ENCODE measurements at regions not wholly inside any gene's neighbourhood (a gene's known extent, or its start where the extent isn't known, plus 50 kb on each side); places are given as distances from the start of the nearest gene placed in this dataset.

DNA sequence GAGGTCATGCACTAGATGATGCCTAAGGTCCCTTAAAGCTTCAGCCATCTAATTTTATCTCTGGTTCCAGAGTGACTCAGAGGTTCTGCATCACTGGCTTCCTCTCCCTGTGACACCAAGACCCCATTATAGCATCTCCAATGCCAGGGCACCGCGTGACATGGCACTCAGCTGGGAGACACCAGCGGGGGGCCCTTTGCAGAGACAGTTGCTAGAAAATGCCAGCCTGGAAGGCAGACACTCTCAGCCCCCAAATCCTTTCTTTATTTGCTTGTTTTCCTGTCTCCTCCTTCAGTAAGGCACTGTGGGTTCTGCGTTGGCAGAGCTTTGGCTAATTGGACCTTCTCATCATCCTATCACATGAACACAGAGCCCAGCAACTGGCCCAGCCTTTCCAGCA lies 123.5 kb upstream of the VRK1 start:
- TF ChIP-seq, protein P1, sequence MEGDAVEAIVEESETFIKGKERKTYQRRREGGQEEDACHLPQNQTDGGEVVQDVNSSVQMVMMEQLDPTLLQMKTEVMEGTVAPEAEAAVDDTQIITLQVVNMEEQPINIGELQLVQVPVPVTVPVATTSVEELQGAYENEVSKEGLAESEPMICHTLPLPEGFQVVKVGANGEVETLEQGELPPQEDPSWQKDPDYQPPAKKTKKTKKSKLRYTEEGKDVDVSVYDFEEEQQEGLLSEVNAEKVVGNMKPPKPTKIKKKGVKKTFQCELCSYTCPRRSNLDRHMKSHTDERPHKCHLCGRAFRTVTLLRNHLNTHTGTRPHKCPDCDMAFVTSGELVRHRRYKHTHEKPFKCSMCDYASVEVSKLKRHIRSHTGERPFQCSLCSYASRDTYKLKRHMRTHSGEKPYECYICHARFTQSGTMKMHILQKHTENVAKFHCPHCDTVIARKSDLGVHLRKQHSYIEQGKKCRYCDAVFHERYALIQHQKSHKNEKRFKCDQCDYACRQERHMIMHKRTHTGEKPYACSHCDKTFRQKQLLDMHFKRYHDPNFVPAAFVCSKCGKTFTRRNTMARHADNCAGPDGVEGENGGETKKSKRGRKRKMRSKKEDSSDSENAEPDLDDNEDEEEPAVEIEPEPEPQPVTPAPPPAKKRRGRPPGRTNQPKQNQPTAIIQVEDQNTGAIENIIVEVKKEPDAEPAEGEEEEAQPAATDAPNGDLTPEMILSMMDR (IDR thresholded peaks at IDR 0.05) = no peak
- TF ChIP-seq EP300 (IDR thresholded peaks at IDR 0.05) (no peak), POLR2A (IDR thresholded peaks at IDR 0.05) (no peak)
- no peak for DNase-seq (ENCODE audit: low spot score in 2 of 2)
- no peaks in the 10 kb centered on the region for H3K4me1 ChIP-seq
- H3K4me3 ChIP-seq = no peak overlapping the region
- H3K36me3 ChIP-seq = no peaks in the 10 kb centered on the region
- H3K27me3 ChIP-seq = no peaks in the 10 kb centered on the region
- WGBS, 2 donors = 80 to 83% methylated on average over 4 of the region's 4 CpGs
- H3K27ac ChIP-seq = no peak overlapping the region
- H3K9me3 ChIP-seq = peaks cover 0 to 5% (median 0%) of the 10 kb centered on the region in 4 donors

DNA sequence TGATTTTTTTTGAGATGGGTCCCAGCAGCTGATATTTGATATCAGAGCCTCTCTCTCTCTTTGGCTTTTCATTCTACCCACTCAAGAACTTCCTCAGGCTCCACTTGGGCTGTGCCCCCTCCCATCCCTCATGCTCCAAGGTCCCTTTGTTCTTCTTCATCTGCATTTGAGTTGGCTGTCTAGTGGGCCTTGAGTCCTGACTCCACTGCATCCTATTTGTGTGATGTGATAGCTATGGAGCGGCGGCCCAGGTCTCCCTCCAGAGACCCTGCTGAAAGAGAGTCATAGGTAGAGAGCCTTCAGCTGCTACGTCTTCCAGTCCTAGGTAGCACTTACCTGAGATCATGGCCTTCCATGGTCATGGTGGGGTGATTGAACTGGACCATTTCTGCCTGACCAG lies 123.1 kb upstream of the VRK1 start:
- WGBS, 2 donors = 72 to 91% methylated on average over 3 of the region's 3 CpGs
- no peaks in the 10 kb centered on the region for H3K27me3 ChIP-seq
- no peak for DNase-seq (ENCODE audit: low spot score in 2 of 2)
- no peak for TF ChIP-seq EP300 (IDR thresholded peaks at IDR 0.05)
- no peak overlapping the region for H3K27ac ChIP-seq
- no peaks in the 10 kb centered on the region for H3K36me3 ChIP-seq
- no peak overlapping the region for H3K4me3 ChIP-seq
- H3K4me1 ChIP-seq = no peaks in the 10 kb centered on the region
- peaks cover 0 to 5% (median 0%) of the 10 kb centered on the region in 4 donors for H3K9me3 ChIP-seq

DNA sequence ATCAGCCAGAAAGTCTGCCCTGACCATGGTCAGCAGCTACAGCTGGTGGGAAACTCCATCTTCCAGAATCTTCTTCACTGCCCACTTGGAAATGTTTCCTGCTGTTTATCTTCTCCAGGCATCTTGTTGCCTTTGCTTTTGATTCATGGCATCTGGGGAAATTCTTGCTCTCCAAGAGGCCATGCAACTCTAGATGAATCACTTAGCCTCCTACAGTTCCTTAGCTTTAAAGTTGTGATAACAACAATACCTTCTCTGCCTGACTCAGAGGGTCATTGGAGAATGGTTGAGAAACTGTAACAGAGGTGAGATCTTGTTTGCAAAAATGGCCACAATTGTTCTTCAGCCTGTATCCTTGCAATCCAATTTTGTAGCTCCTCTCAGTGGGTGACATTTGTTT lies 121.0 kb upstream of the VRK1 start:
- Histone ChIP-seq H3K4me3 (no peak overlapping the region), H3K36me3 (no peaks in the 10 kb centered on the region), H3K4me1 (no peaks in the 10 kb centered on the region), H3K9me3 (peaks cover 0 to 5% (median 0%) of the 10 kb centered on the region in 4 donors), H3K27me3 (no peaks in the 10 kb centered on the region), H3K27ac (no peak overlapping the region)
- TF ChIP-seq EP300 (IDR thresholded peaks at IDR 0.05) (no peak), POLR2A (IDR thresholded peaks at IDR 0.05) (no peak)
- TF ChIP-seq, protein P1 (IDR thresholded peaks at IDR 0.05) = no peak
- no peak for DNase-seq (ENCODE audit: low spot score in 2 of 2)

DNA sequence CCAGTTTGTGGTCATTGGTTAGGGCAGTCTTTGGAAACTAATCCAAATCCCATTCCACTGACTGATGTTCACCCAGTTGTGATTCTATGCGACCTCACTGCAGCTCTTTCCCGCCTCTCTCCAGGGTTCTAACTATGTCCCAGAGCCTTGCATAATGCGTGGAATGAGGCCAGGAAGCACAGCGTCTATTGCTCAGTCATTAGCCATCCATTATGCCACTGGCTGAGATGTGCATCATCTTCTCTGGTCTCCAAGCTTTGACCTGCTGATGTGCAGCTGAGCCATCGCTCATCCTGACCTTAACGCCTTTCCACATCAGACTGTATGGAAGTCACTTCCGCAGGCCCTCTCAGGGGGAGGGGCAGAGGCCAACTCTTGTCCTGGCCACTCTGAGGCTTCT lies 115.4 kb upstream of the VRK1 start:
- no peaks in the 10 kb centered on the region for H3K4me1 ChIP-seq
- H3K27me3 ChIP-seq = no peaks in the 10 kb centered on the region
- TF ChIP-seq, protein P1 (IDR thresholded peaks at IDR 0.05) = no peak
- no peak for TF ChIP-seq POLR2A (IDR thresholded peaks at IDR 0.05)
- no peak for TF ChIP-seq EP300 (IDR thresholded peaks at IDR 0.05)
- no peak for DNase-seq (ENCODE audit: low spot score in 2 of 2)
- peaks cover 0 to 2% (median 0%) of the 10 kb centered on the region in 4 donors for H3K9me3 ChIP-seq
- no peak overlapping the region for H3K4me3 ChIP-seq
- no peak overlapping the region for H3K27ac ChIP-seq
- 78 to 83% methylated on average over 7 of the region's 7 CpGs for WGBS, 2 donors
- H3K36me3 ChIP-seq = no peaks in the 10 kb centered on the region

DNA sequence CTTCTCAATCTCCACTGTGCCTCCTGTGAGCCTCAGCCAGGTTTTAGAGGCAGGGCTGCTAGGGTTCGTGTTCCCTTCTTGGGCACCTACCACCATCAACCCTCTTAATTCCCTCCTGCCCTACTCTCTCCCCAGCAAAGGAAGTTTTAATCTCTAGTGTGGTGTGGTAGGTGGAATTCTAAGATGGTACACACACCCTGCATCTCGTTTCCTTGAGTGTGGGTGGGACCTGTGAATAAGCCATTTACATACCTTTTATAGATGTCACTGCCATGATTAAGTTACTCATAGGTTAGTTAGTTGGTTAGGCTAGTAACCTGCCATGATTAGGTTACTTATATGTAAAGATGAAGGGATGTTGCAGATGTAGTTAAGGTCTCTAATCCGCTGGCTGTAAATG lies 114.8 kb upstream of the VRK1 start:
- TF ChIP-seq POLR2A (IDR thresholded peaks at IDR 0.05) = no peak
- no peak for TF ChIP-seq EP300 (IDR thresholded peaks at IDR 0.05)
- TF ChIP-seq, protein P1 (IDR thresholded peaks at IDR 0.05) = no peak
- H3K4me3 ChIP-seq = no peak overlapping the region
- H3K9me3 ChIP-seq = no peaks in the 10 kb centered on the region
- no peak for DNase-seq (ENCODE audit: low spot score in 2 of 2)
- H3K36me3 ChIP-seq = no peaks in the 10 kb centered on the region
- no peak overlapping the region for H3K27ac ChIP-seq
- no peaks in the 10 kb centered on the region for H3K27me3 ChIP-seq
- no peaks in the 10 kb centered on the region for H3K4me1 ChIP-seq
- 66 to 85% methylated on average over 3 of the region's 3 CpGs for WGBS, 2 donors
